HG03565 (cell line): ENCODE measurements at regions not wholly inside any gene's neighbourhood (a gene's known extent, or its start where the extent isn't known, plus 50 kb on each side); places are given as distances from the start of the nearest gene placed in this dataset.

Experiments used
- ATAC-seq: cut with Tn5 transposase; IDR thresholded peaks from one replicate; pipeline ENCODE4 v1.9.1; 2021; ENCODE audit warnings: mild to moderate bottlenecking, moderate library complexity; ENCODE audit not compliant: unreplicated experiment

- no peak for ATAC-seq
These were observed 577.4 kb downstream of the METTL4 start for GRCh38 chr18:1993866-1994265.

GRCh38 chr18:1994471-1994870 lies 576.8 kb downstream of the METTL4 start:
- no peak for ATAC-seq

GRCh38 chr18:1995041-1995612 lies 576.2 kb downstream of the METTL4 start:
- no peak for ATAC-seq

- no peak for ATAC-seq
These were observed 573.2 kb downstream of the METTL4 start for GRCh38 chr18:1998121-1998520.

GRCh38 chr18:1999387-1999786 lies 571.9 kb downstream of the METTL4 start:
- no peak for ATAC-seq

GRCh38 chr18:2002151-2002550 lies 569.2 kb downstream of the METTL4 start:
- ATAC-seq, result no peak

- ATAC-seq, result no peak
These were observed 568.7 kb downstream of the METTL4 start for GRCh38 chr18:2002604-2003003.

GRCh38 chr18:2009942-2010697 lies 561.2 kb downstream of the METTL4 start:
- no peak for ATAC-seq

GRCh38 chr18:2027016-2027415 lies 544.3 kb downstream of the METTL4 start:
- no peak for ATAC-seq

GRCh38 chr18:2027756-2028155 lies 543.5 kb downstream of the METTL4 start:
- ATAC-seq, result no peak

- ATAC-seq, result no peak
These were observed 542.3 kb downstream of the METTL4 start for GRCh38 chr18:2028986-2029385.

GRCh38 chr18:2030647-2031046 lies 540.7 kb downstream of the METTL4 start:
- ATAC-seq, result no peak

GRCh38 chr18:2032036-2032435 lies 539.3 kb downstream of the METTL4 start:
- ATAC-seq, result no peak

- no peak for ATAC-seq
These were observed 536.2 kb downstream of the METTL4 start for GRCh38 chr18:2035056-2035455.

- ATAC-seq, result no peak
These were observed 535.2 kb downstream of the METTL4 start for GRCh38 chr18:2036086-2036485.

- no peak for ATAC-seq
These were observed 531.0 kb downstream of the METTL4 start for GRCh38 chr18:2040279-2040678.

- ATAC-seq, result no peak
These were observed 521.3 kb downstream of the METTL4 start for GRCh38 chr18:2049986-2050385.

GRCh38 chr18:2050702-2051201 lies 520.6 kb downstream of the METTL4 start:
- no peak for ATAC-seq

- no peak for ATAC-seq
These were observed 517.7 kb downstream of the METTL4 start for GRCh38 chr18:2053490-2054089.

GRCh38 chr18:2059336-2059735 lies 512.0 kb downstream of the METTL4 start:
- ATAC-seq, result no peak

GRCh38 chr18:2060086-2060485 lies 511.2 kb downstream of the METTL4 start:
- ATAC-seq, result no peak

- no peak for ATAC-seq
These were observed 500.7 kb downstream of the METTL4 start for GRCh38 chr18:2070631-2071030.
